ENCODE measurements at regions not wholly inside any gene's neighbourhood (a gene's known extent, or its start where the extent isn't known, plus 50 kb on each side); places are given as distances from the start of the nearest gene placed in this dataset.

DNA sequence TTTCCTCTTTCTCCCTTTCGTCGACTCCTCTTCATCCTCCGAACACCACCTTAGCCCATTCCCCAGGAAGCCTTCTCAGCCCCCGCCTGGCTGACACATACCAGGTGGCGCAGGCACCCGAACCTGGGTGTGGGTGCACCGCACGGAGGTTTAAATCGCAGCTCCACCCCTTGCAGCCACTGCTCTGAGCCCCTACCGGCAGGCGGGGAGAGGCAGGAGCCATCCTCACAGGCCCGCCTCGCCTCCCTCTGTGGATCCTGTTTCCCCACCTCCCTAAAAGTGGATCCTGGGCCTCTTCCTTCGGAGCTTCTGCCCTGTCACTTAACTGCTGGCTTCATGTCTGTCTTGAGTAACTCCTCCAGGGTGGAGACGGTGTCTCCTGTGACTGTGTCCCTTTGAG is 110.7 kb downstream of the OLFM1 start:
- no peak overlapping the region for H3K18ac ChIP-seq (ENCODE audit: low read length)
- no peak overlapping the region for H3K27ac ChIP-seq (ENCODE audit: low read depth, low read length)

DNA sequence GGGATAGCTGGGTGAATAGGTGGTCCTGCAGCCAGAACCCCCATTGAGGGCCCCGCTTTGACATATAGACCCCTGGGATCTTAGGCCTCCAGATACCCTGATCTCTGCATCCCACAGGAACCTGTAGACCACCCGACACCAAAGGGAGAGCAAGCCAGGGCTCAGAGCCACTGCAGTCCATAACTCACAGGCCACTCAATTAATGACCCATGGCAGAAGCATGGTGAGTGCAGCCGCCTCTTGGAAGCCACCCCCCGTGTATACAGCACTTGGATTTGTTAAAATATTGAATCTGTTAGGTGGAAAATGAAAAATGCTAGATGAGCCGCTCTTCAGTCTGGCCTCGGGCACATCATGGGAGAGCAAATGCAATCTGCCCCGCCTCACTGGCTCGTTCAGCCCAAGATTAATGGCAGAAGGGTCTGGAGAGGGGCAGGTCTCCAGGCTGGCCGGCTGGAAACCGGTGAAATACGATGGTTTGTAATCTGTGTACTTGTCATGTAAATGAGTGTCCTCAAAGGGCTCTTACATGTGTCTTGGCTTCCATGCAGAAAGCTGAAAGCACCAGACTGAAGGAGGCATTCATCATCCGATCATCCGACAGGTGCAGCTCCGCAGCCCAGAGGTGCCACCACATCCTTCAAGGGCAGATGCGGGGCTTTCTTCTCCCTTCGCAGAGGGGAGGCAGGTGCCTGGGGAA is 111.3 kb downstream of the OLFM1 start:
- H3K9ac ChIP-seq (ENCODE audit: low read length): no peak overlapping the region
- H2BK120ac ChIP-seq (ENCODE audit: low read depth, low read length): no peak overlapping the region
- H3K36me3 ChIP-seq (ENCODE audit: control insufficient read depth, insufficient read depth, low read length): no peaks in the 10 kb centered on the region
- no CpG with 5 or more reads among the region's 16 CpGs for WGBS (ENCODE audit: extremely low coverage, insufficient coverage, low lambda C conversion rate)
- no peak overlapping the region for H3K18ac ChIP-seq (ENCODE audit: low read length)
- H3K4me3 ChIP-seq (ENCODE audit: low read length): no peak overlapping the region
- no peak overlapping the region for H3K27ac ChIP-seq (ENCODE audit: low read depth, low read length)
- no peak overlapping the region for H3K23ac ChIP-seq (ENCODE audit: low read length)
- H3K79me1 ChIP-seq (ENCODE audit: low read length): no peaks in the 10 kb centered on the region
- no peak overlapping the region for H2BK15ac ChIP-seq (replicated peaks; ENCODE audit: low read depth)
- no peaks in the 10 kb centered on the region for H3K4me1 ChIP-seq (ENCODE audit: control insufficient read depth, low read depth, low read length)
- H3K27me3 ChIP-seq (ENCODE audit: insufficient read depth, low read length, poor library complexity): no peaks in the 10 kb centered on the region
- H2BK5ac ChIP-seq (ENCODE audit: low read length): no peak overlapping the region
- DNase-seq: no peak
- no peaks in the 10 kb centered on the region for H3K79me2 ChIP-seq (ENCODE audit: control insufficient read depth, insufficient read depth, low read length)
- H3K4me2 ChIP-seq (ENCODE audit: low read length): no peak overlapping the region
- no peak overlapping the region for H3K4ac ChIP-seq (ENCODE audit: low read depth, low read length)
- H4K8ac ChIP-seq (ENCODE audit: low read depth, low read length): no peak overlapping the region
- H2AK5ac ChIP-seq (ENCODE audit: low read length): no peak overlapping the region
- H4K5ac ChIP-seq (ENCODE audit: low read length): no peak overlapping the region
- H3K56ac ChIP-seq (ENCODE audit: low read length): no peak overlapping the region

More for the DNA sequence above, 110.7 kb downstream of the OLFM1 start:
- Histone ChIP-seq H4K8ac (ENCODE audit: low read depth, low read length) (no peak overlapping the region), H3K4me3 (ENCODE audit: low read length) (no peak overlapping the region), H3K27me3 (ENCODE audit: insufficient read depth, low read length, poor library complexity) (no peaks in the 10 kb centered on the region), H3K79me2 (ENCODE audit: control insufficient read depth, insufficient read depth, low read length) (no peaks in the 10 kb centered on the region), H3K79me1 (ENCODE audit: low read length) (no peaks in the 10 kb centered on the region), H3K23ac (ENCODE audit: low read length) (no peak overlapping the region), H3K56ac (ENCODE audit: low read length) (no peak overlapping the region), H4K5ac (ENCODE audit: low read length) (no peak overlapping the region), H3K36me3 (ENCODE audit: control insufficient read depth, insufficient read depth, low read length) (no peaks in the 10 kb centered on the region), H3K9ac (ENCODE audit: low read length) (no peak overlapping the region), H2AK5ac (ENCODE audit: low read length) (no peak overlapping the region), H3K4me1 (ENCODE audit: control insufficient read depth, low read depth, low read length) (no peaks in the 10 kb centered on the region), H3K4me2 (ENCODE audit: low read length) (no peak overlapping the region), H2BK15ac (replicated peaks; ENCODE audit: low read depth) (no peak overlapping the region), H2BK120ac (ENCODE audit: low read depth, low read length) (no peak overlapping the region), H3K4ac (ENCODE audit: low read depth, low read length) (no peak overlapping the region), H2BK5ac (ENCODE audit: low read length) (no peak overlapping the region)
- no peak for DNase-seq
- no CpG with 5 or more reads among the region's 15 CpGs for WGBS (ENCODE audit: extremely low coverage, insufficient coverage, low lambda C conversion rate)

DNA sequence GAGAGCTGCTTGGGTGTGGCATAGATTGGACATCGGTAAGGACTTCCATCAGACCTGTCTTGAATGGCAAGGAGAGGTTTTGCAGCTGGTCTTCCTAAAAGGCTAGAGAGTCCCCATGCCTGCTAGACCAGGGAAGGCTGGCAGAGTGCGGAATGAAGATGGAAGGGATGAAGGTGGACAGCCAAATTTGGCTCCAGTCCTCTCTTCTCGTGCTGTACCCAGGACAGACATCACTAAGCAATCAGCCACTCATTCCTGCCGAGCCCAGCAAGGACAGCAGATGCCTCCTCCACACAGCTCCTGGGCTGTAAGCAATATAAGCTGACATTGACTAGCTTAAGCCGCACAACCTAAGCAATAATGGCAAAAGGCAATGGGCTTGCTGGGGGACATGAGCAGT is 112.0 kb downstream of the OLFM1 start:
- no peak overlapping the region for H3K9ac ChIP-seq (ENCODE audit: low read length)
- no peak overlapping the region for H3K4ac ChIP-seq (ENCODE audit: low read depth, low read length)
- H2BK5ac ChIP-seq (ENCODE audit: low read length): no peak overlapping the region
- H4K8ac ChIP-seq (ENCODE audit: low read depth, low read length): no peak overlapping the region
- no peak overlapping the region for H4K5ac ChIP-seq (ENCODE audit: low read length)
- H3K4me1 ChIP-seq (ENCODE audit: control insufficient read depth, low read depth, low read length): no peaks in the 10 kb centered on the region
- no peak overlapping the region for H3K18ac ChIP-seq (ENCODE audit: low read length)
- no peaks in the 10 kb centered on the region for H3K79me2 ChIP-seq (ENCODE audit: control insufficient read depth, insufficient read depth, low read length)
- H2AK5ac ChIP-seq (ENCODE audit: low read length): no peak overlapping the region
- no peaks in the 10 kb centered on the region for H3K79me1 ChIP-seq (ENCODE audit: low read length)
- no peak overlapping the region for H3K27ac ChIP-seq (ENCODE audit: low read depth, low read length)
- H2BK15ac ChIP-seq (replicated peaks; ENCODE audit: low read depth): no peak overlapping the region
- no peak overlapping the region for H3K4me2 ChIP-seq (ENCODE audit: low read length)
- no peaks in the 10 kb centered on the region for H3K27me3 ChIP-seq (ENCODE audit: insufficient read depth, low read length, poor library complexity)
- no peak overlapping the region for H3K23ac ChIP-seq (ENCODE audit: low read length)
- no peak overlapping the region for H3K56ac ChIP-seq (ENCODE audit: low read length)
- no peak overlapping the region for H2BK120ac ChIP-seq (ENCODE audit: low read depth, low read length)
- no peak overlapping the region for H3K4me3 ChIP-seq (ENCODE audit: low read length)
- DNase-seq: no peak
- WGBS (ENCODE audit: extremely low coverage, insufficient coverage, low lambda C conversion rate): no CpG with 5 or more reads among the region's 5 CpGs
- no peaks in the 10 kb centered on the region for H3K36me3 ChIP-seq (ENCODE audit: control insufficient read depth, insufficient read depth, low read length)

DNA sequence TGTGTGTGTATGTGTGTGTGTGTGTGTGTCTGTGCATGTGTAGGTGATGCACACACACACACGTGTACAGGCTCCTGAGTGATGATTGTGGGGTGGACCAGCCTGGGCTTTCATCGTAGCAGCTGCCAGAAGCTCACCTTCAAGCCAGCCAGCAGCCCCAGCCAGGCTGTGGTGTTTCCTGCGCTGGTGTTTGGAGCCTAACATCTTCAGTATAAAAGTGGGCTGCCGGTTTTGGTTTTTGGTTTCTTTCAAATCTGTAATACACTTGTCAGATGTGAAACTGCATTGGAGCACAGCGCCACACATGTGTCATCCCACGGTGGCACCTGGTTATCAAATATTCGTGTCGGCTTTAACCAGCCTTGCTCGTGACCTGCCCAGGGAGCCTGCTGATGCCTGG is 114.2 kb downstream of the OLFM1 start:
- no peak overlapping the region for H2BK15ac ChIP-seq (replicated peaks; ENCODE audit: low read depth)
- no peak overlapping the region for H3K4ac ChIP-seq (ENCODE audit: low read depth, low read length)
- DNase-seq: no peak
- WGBS (ENCODE audit: extremely low coverage, insufficient coverage, low lambda C conversion rate): no CpG with 5 or more reads among the region's 9 CpGs
- no peak overlapping the region for H3K27ac ChIP-seq (ENCODE audit: low read depth, low read length)
- no peaks in the 10 kb centered on the region for H3K79me2 ChIP-seq (ENCODE audit: control insufficient read depth, insufficient read depth, low read length)
- no peak overlapping the region for H3K9ac ChIP-seq (ENCODE audit: low read length)
- no peak overlapping the region for H4K8ac ChIP-seq (ENCODE audit: low read depth, low read length)
- H3K4me3 ChIP-seq (ENCODE audit: low read length): no peak overlapping the region
- H2BK120ac ChIP-seq (ENCODE audit: low read depth, low read length): no peak overlapping the region
- H3K27me3 ChIP-seq (ENCODE audit: insufficient read depth, low read length, poor library complexity): no peaks in the 10 kb centered on the region
- H4K5ac ChIP-seq (ENCODE audit: low read length): no peak overlapping the region
- H2BK5ac ChIP-seq (ENCODE audit: low read length): no peak overlapping the region
- H3K4me1 ChIP-seq (ENCODE audit: control insufficient read depth, low read depth, low read length): no peaks in the 10 kb centered on the region
- no peak overlapping the region for H3K56ac ChIP-seq (ENCODE audit: low read length)
- no peak overlapping the region for H3K4me2 ChIP-seq (ENCODE audit: low read length)
- H2AK5ac ChIP-seq (ENCODE audit: low read length): no peak overlapping the region
- no peak overlapping the region for H3K18ac ChIP-seq (ENCODE audit: low read length)
- H3K36me3 ChIP-seq (ENCODE audit: control insufficient read depth, insufficient read depth, low read length): no peaks in the 10 kb centered on the region
- H3K79me1 ChIP-seq (ENCODE audit: low read length): no peaks in the 10 kb centered on the region
- H3K23ac ChIP-seq (ENCODE audit: low read length): no peak overlapping the region

DNA sequence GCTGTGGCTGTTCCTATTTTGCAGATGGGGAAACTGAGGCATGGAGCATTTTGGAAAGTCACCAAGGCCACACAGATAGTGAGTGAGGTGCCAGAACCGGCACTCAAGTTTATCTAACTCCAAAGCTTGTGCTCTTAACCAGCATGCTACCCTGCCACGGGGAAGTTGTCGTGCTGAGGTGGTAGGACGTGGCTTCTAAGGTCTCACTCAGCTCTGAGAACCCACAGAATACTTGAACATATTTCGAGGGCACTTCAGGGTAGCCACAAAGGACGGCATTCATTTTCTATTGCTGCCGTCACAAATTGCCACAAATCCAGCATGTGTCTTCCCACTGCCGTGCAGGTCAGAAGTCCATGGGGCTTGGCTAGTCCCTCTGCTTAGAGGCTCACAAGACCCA is 116.7 kb downstream of the OLFM1 start:
- H4K5ac ChIP-seq (ENCODE audit: low read length): no peak overlapping the region
- no peaks in the 10 kb centered on the region for H3K79me1 ChIP-seq (ENCODE audit: low read length)
- WGBS (ENCODE audit: extremely low coverage, insufficient coverage, low lambda C conversion rate): no CpG with 5 or more reads among the region's 8 CpGs

DNA sequence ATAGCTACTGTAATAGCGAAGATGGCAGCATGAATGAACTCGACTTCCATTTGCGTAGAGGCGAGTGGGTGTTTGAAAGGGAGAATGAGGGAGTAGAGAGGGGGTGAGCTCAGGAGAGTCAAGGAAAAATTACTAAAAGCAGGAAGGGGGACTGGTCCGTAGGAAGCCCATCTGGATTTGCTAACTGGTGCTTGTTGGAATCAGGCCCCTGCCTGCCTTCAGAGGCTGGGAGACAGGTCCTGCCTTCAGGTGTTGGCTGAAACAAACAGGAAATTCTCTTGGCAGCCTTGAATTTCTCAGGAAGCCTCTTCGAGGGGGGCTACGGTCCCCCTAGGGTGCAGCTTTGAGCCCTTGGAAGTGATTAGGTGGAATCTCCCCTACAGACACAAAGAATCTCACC is 121.7 kb downstream of the OLFM1 start:
- H3K27me3 ChIP-seq (ENCODE audit: insufficient read depth, low read length, poor library complexity): no peaks in the 10 kb centered on the region
- DNase-seq: no peak
- no peak overlapping the region for H4K8ac ChIP-seq (ENCODE audit: low read depth, low read length)
- no peak overlapping the region for H3K23ac ChIP-seq (ENCODE audit: low read length)
- no peak overlapping the region for H3K56ac ChIP-seq (ENCODE audit: low read length)
- no peak overlapping the region for H3K18ac ChIP-seq (ENCODE audit: low read length)
- H3K27ac ChIP-seq (ENCODE audit: low read depth, low read length): no peak overlapping the region
- no peaks in the 10 kb centered on the region for H3K36me3 ChIP-seq (ENCODE audit: control insufficient read depth, insufficient read depth, low read length)
- H2BK5ac ChIP-seq (ENCODE audit: low read length): no peak overlapping the region
- H3K4me1 ChIP-seq (ENCODE audit: control insufficient read depth, low read depth, low read length): no peaks in the 10 kb centered on the region
- WGBS (ENCODE audit: extremely low coverage, insufficient coverage, low lambda C conversion rate): no CpG with 5 or more reads among the region's 7 CpGs
- no peak overlapping the region for H3K4me3 ChIP-seq (ENCODE audit: low read length)
- H3K79me2 ChIP-seq (ENCODE audit: control insufficient read depth, insufficient read depth, low read length): no peaks in the 10 kb centered on the region
- no peak overlapping the region for H2BK15ac ChIP-seq (replicated peaks; ENCODE audit: low read depth)
- H3K4ac ChIP-seq (ENCODE audit: low read depth, low read length): no peak overlapping the region
- H3K79me1 ChIP-seq (ENCODE audit: low read length): no peaks in the 10 kb centered on the region
- H4K5ac ChIP-seq (ENCODE audit: low read length): no peak overlapping the region
- no peak overlapping the region for H2BK120ac ChIP-seq (ENCODE audit: low read depth, low read length)
- no peak overlapping the region for H2AK5ac ChIP-seq (ENCODE audit: low read length)
- no peak overlapping the region for H3K9ac ChIP-seq (ENCODE audit: low read length)
- no peak overlapping the region for H3K4me2 ChIP-seq (ENCODE audit: low read length)

More for the DNA sequence above, 116.7 kb downstream of the OLFM1 start:
- Histone ChIP-seq H2BK15ac (replicated peaks; ENCODE audit: low read depth) (no peak overlapping the region), H3K4me1 (ENCODE audit: control insufficient read depth, low read depth, low read length) (no peaks in the 10 kb centered on the region), H3K56ac (ENCODE audit: low read length) (no peak overlapping the region), H3K9ac (ENCODE audit: low read length) (no peak overlapping the region), H3K4me2 (ENCODE audit: low read length) (no peak overlapping the region), H3K23ac (ENCODE audit: low read length) (no peak overlapping the region), H3K18ac (ENCODE audit: low read length) (no peak overlapping the region), H3K36me3 (ENCODE audit: control insufficient read depth, insufficient read depth, low read length) (no peaks in the 10 kb centered on the region), H2BK120ac (ENCODE audit: low read depth, low read length) (no peak overlapping the region), H3K27ac (ENCODE audit: low read depth, low read length) (no peak overlapping the region), H3K79me2 (ENCODE audit: control insufficient read depth, insufficient read depth, low read length) (no peaks in the 10 kb centered on the region), H2BK5ac (ENCODE audit: low read length) (no peak overlapping the region), H3K4ac (ENCODE audit: low read depth, low read length) (no peak overlapping the region), H4K8ac (ENCODE audit: low read depth, low read length) (no peak overlapping the region), H2AK5ac (ENCODE audit: low read length) (no peak overlapping the region), H3K4me3 (ENCODE audit: low read length) (no peak overlapping the region), H3K27me3 (ENCODE audit: insufficient read depth, low read length, poor library complexity) (no peaks in the 10 kb centered on the region)
- no peak for DNase-seq
